Testis (tissue), 2 donors: ENCODE measurements at regions not wholly inside any gene's neighbourhood (a gene's known extent, or its start where the extent isn't known, plus 50 kb on each side); places are given as distances from the start of the nearest gene placed in this dataset.

Experiments
- POLR2A ChIP-seq: fragments of 450-650 bp; IDR thresholded peaks from one replicate; pipeline ENCODE4 v1.6.1; 2017; ENCODE audit warnings: antibody characterized with exemption, mild to moderate bottlenecking, moderate library complexity
- TF ChIP-seq, protein P1 (sequence below), 3 experiments: fragments of 450-650 bp in 2 of 3; fragments of 200-600 bp in 1 of 3; sonication (generic) in 1 of 3; IDR thresholded peaks; one replicate each; pipeline ENCODE4 v1.5.1; 2016 to 2019; ENCODE audit warnings: antibody characterized with exemption in 3 of 3, mild to moderate bottlenecking in 2 of 3, moderate library complexity in 1 of 3

DNA sequence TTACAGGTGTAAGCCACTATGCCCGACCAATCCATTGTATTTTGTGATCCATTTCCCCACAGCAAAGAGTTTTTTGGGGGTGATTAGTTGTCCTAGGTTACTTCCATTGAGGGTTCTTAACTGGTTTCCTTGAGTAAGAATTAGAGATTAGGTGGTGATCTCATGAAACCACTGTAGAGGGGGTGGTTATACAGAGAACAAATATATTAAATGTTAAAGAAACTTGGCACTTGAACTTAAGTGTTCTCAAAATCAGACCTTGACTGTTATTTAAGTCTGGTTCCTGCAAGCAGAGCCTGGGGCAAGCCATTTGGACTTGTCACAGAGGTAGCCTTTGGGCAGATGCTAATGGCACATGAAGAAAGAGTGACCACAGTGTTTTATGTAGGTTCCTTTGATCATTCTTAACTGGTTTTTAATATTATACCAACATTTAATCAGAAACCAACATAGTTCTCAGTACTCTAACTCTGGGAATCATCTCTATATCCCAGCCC lies 288.5 kb downstream of the SOX4 start:
- TF ChIP-seq POLR2A = no peak
- TF ChIP-seq, protein P1, sequence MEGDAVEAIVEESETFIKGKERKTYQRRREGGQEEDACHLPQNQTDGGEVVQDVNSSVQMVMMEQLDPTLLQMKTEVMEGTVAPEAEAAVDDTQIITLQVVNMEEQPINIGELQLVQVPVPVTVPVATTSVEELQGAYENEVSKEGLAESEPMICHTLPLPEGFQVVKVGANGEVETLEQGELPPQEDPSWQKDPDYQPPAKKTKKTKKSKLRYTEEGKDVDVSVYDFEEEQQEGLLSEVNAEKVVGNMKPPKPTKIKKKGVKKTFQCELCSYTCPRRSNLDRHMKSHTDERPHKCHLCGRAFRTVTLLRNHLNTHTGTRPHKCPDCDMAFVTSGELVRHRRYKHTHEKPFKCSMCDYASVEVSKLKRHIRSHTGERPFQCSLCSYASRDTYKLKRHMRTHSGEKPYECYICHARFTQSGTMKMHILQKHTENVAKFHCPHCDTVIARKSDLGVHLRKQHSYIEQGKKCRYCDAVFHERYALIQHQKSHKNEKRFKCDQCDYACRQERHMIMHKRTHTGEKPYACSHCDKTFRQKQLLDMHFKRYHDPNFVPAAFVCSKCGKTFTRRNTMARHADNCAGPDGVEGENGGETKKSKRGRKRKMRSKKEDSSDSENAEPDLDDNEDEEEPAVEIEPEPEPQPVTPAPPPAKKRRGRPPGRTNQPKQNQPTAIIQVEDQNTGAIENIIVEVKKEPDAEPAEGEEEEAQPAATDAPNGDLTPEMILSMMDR (IDR thresholded peaks at IDR 0.05) = no peak
